Stomach (tissue), 4 donors: ENCODE measurements at regions not wholly inside any gene's neighbourhood (a gene's known extent, or its start where the extent isn't known, plus 50 kb on each side); places are given as distances from the start of the nearest gene placed in this dataset.

ENCODE experiments used
- CTCF ChIP-seq, 7 experiments: fragments of 450-650 bp in 4 of 7; fragments of 200-600 bp in 3 of 7; sonication (generic) in 3 of 7; IDR thresholded peaks; one replicate each; pipeline ENCODE4 v1.5.1; 2016 to 2019; ENCODE audit warnings: antibody characterized with exemption in 7 of 7, control low read depth in 2 of 7, mild to moderate bottlenecking in 1 of 7
- POLR2A ChIP-seq, 4 donors: fragments of 450-650 bp; IDR thresholded peaks; one replicate each; pipeline ENCODE4 v1.6.1; 2016; ENCODE audit warnings: antibody characterized with exemption in 4 of 4, control low read depth in 2 of 4, mild to moderate bottlenecking in 1 of 4, moderate library complexity in 1 of 4
- POLR2AphosphoS5 ChIP-seq, 3 donors: sonication (generic); formaldehyde crosslinking; IDR thresholded peaks; one replicate each; pipeline ENCODE4 v1.6.1; 2016; ENCODE audit warnings: antibody characterized with exemption in 3 of 3

GRCh38 chrX:20500949-20501348, 234.2 kb upstream of the RPS6KA3 start:
- TF ChIP-seq CTCF (IDR thresholded peaks at IDR 0.05) (no peak), POLR2A (IDR thresholded peaks at IDR 0.05) (no peak), POLR2AphosphoS5 (IDR thresholded peaks at IDR 0.05) (no peak)
